ENCODE measurements at regions not wholly inside any gene's neighbourhood (a gene's known extent, or its start where the extent isn't known, plus 50 kb on each side); places are given as distances from the start of the nearest gene placed in this dataset.
"Not testable (repeated sequence)": the region's sequence is repeated elsewhere in the genome, so short reads cannot be mapped to it uniquely, and the experiment has no call there.

GRCh38 chr5:130643321-130643720 lies 521.7 kb downstream of the HINT1 start:
- in situ Hi-C loops (cut with HindIII; ENCODE audit: low sequenced_read_pairs), result no loop called here
- H3K4me3 ChIP-seq (ENCODE audit: low read depth, low read length), result no peak overlapping the region
- DNase-seq (ENCODE audit: low read depth), result no peak
- TF ChIP-seq, protein P1, sequence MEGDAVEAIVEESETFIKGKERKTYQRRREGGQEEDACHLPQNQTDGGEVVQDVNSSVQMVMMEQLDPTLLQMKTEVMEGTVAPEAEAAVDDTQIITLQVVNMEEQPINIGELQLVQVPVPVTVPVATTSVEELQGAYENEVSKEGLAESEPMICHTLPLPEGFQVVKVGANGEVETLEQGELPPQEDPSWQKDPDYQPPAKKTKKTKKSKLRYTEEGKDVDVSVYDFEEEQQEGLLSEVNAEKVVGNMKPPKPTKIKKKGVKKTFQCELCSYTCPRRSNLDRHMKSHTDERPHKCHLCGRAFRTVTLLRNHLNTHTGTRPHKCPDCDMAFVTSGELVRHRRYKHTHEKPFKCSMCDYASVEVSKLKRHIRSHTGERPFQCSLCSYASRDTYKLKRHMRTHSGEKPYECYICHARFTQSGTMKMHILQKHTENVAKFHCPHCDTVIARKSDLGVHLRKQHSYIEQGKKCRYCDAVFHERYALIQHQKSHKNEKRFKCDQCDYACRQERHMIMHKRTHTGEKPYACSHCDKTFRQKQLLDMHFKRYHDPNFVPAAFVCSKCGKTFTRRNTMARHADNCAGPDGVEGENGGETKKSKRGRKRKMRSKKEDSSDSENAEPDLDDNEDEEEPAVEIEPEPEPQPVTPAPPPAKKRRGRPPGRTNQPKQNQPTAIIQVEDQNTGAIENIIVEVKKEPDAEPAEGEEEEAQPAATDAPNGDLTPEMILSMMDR (IDR thresholded peaks at IDR 0.05; ENCODE audit: low read depth, low read length, missing control alignments), result no peak

GRCh38 chr5:130642461-130642860 lies 522.6 kb downstream of the HINT1 start:
- in situ Hi-C loops (cut with HindIII; ENCODE audit: low sequenced_read_pairs), result no loop called here
- no peak overlapping the region for H3K4me3 ChIP-seq (ENCODE audit: low read depth, low read length)
- TF ChIP-seq, protein P1 (IDR thresholded peaks at IDR 0.05; ENCODE audit: low read depth, low read length, missing control alignments), result no peak
- DNase-seq (ENCODE audit: low read depth), result no peak

- H3K4me3 ChIP-seq (ENCODE audit: low read depth, low read length), result no peak overlapping the region
- in situ Hi-C loops (cut with HindIII; ENCODE audit: low sequenced_read_pairs), result no loop called here
- no peak for DNase-seq (ENCODE audit: low read depth)
- TF ChIP-seq, protein P1 (IDR thresholded peaks at IDR 0.05; ENCODE audit: low read depth, low read length, missing control alignments), result no peak
Observed at GRCh38 chr5:130627145-130627544, 537.9 kb downstream of the HINT1 start.

DNA sequence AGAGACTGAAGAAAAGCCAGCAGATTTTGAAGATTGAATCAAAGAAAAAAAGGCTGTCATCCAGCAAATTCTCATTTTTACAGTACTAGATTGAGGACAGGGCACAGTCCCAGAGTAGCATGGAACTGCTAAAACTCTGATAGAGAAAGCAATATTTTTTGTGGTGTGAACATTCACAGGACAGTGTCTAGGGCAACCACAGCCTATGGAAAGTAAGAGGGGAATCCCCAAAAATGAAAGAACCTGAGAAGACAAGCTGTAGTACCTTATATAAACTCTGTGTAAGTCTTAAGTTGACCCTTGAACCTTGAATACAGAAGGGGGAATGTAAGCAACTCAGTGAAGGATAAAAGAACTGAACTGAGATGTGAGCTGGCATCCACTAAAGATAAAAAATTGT lies 540.3 kb downstream of the HINT1 start:
- DNase-seq (ENCODE audit: low read depth), result no peak
- H3K4me3 ChIP-seq (ENCODE audit: low read depth, low read length), result no peak overlapping the region
- TF ChIP-seq, protein P1 (IDR thresholded peaks at IDR 0.05; ENCODE audit: low read depth, low read length, missing control alignments), result no peak
- in situ Hi-C loops (cut with HindIII; ENCODE audit: low sequenced_read_pairs), result no loop called here

DNA sequence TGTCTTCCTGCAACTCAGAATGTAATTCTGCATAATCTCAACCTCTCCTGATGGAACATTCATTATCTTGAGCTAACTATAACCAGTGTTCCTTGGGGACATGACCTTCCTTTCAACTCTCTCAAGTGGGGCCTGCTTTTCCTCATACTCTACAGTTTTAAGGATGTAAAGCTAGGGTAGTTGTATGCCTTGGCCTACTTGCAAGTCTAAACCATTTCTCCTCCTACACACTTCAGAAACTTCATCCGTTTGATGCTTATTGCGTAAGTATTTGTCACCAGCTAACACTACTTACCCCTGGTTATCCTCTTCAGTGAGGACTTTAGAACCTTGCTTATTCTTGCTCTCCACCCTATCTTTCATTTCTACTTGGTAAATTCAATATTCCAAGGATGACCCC lies 548.9 kb downstream of the HINT1 start:
- in situ Hi-C loops (cut with HindIII; ENCODE audit: low sequenced_read_pairs), result no loop called here
- TF ChIP-seq, protein P1 (IDR thresholded peaks at IDR 0.05; ENCODE audit: low read depth, low read length, missing control alignments), result no peak
- H3K4me3 ChIP-seq (ENCODE audit: low read depth, low read length), result no peak overlapping the region
- no peak for DNase-seq (ENCODE audit: low read depth)

DNA sequence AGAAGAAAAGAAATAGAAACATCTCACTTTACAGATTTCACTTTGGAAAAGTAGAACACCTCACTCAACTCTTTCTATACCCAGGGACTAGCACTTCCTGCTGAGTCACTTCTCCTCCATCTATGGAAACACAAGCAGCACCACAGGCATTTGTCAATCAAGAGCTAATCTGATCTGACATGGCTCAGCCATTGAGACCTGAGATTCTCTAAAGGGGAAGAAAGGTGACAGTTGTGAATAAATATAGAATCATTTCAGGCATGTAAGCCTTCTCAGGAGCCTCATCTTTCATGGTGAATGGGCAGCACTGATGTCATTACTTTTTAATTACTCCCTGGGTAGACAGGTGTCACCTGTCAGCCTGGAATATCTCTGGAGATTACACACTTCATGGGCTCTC lies 559.8 kb downstream of the HINT1 start:
- no peak for DNase-seq (ENCODE audit: low read depth)
- TF ChIP-seq, protein P1 (IDR thresholded peaks at IDR 0.05; ENCODE audit: low read depth, low read length, missing control alignments), result no peak
- no peak overlapping the region for H3K4me3 ChIP-seq (ENCODE audit: low read depth, low read length)
- in situ Hi-C loops (cut with HindIII; ENCODE audit: low sequenced_read_pairs), result no loop called here

- in situ Hi-C loops (cut with HindIII; ENCODE audit: low sequenced_read_pairs); DNase-seq (ENCODE audit: low read depth); H3K4me3 ChIP-seq (ENCODE audit: low read depth, low read length): not testable (repeated sequence)
Observed at GRCh38 chr5:130596647-130597046, 568.4 kb downstream of the HINT1 start.
